K562 (cell line): ENCODE measurements at regions not wholly inside any gene's neighbourhood (a gene's known extent, or its start where the extent isn't known, plus 50 kb on each side); places are given as distances from the start of the nearest gene placed in this dataset.

Experiments used
- ATAC-seq: fragments of 200-7000 bp; cut with Tn5 transposase; 3 replicates; pipeline ENCODE4 v1.9.1; 2020; ENCODE audit warnings: moderate library complexity
- BruUV-seq: library from RNA; stranded (reverse); fragments of 400-500 nt; replicated peaks from 2 replicates; lab custom pipeline; 2021; lab: Mats Ljungman, UMichigan
- CTCF ChIA-PET: fragments of 300-600 bp; formaldehyde crosslinking; extraction: SDS; loops from one replicate; lab custom pipeline; 2021; ENCODE audit warnings: low intra/inter-chr PET ratio; lab: Yijun Ruan, JAX
- POLR2A ChIA-PET: fragments of 300-600, 350-650 bp; sonication (Branson Sonifier 250); formaldehyde crosslinking; extraction: SDS; loops from one replicate; lab custom pipeline; 2021; ENCODE audit warnings: antibody characterized with exemption, inconsistent platforms; lab: Yijun Ruan, JAX
- DNase-seq, 4 experiments: peaks; one replicate each; pipeline versions ENCODE4 v3.0.0 to v3.0.0-alpha.2; 2011 to 2018; ENCODE audit warnings: low spot score in 3 of 4, mixed read lengths in 3 of 4; ENCODE audit errors: extremely low read depth in 1 of 4
- FAIRE-seq: peaks from 2 replicates; lab custom pipeline; 2011; peaks lifted over from hg19 to GRCh38; lab: Jason Lieb, UNC
- H2AFZ ChIP-seq: 2 replicates; pipeline ENCODE4 v1.6.0; 2011; ENCODE audit warnings: low read depth, low read length, control low read depth, inconsistent platforms
- H3K27ac ChIP-seq: fragments of 200-600 bp; 3 replicates; pipeline ENCODE4 v1.8.0; 2011; ENCODE audit warnings: low read depth, mild to moderate bottlenecking, control low read depth, inconsistent platforms, low read length, moderate library complexity, mixed read lengths; ENCODE audit errors: extremely low read depth
- H3K27me3 ChIP-seq, 2 experiments: fragments of 300-600 bp in 1 of 2; 2 replicates in 1 of 2; 3 replicates in 1 of 2; pipeline versions ENCODE4 v1.6.0 to v1.8.0; 2011; ENCODE audit warnings: inconsistent platforms in 2 of 2, low read length in 2 of 2, mild to moderate bottlenecking in 1 of 2, mixed read lengths in 1 of 2, moderate library complexity in 1 of 2; ENCODE audit not compliant: control insufficient read depth in 2 of 2, insufficient read depth in 2 of 2
- H3K36me3 ChIP-seq: fragments of 300-600 bp; 3 replicates; pipeline ENCODE4 v1.8.0; 2011; ENCODE audit warnings: mild to moderate bottlenecking, low read length, inconsistent platforms; ENCODE audit not compliant: control insufficient read depth, insufficient read depth
- H3K4me1 ChIP-seq, 2 experiments: fragments of 200-600 bp in 1 of 2; replicated peaks in 1 of 2; 2 replicates in 1 of 2; 3 replicates in 1 of 2; pipeline versions ENCODE4 v1.5.1 to v1.8.0; 2011; ENCODE audit warnings: inconsistent platforms in 2 of 2, low read length in 2 of 2, mild to moderate bottlenecking in 1 of 2, mixed read lengths in 1 of 2, moderate library complexity in 1 of 2; ENCODE audit not compliant: control insufficient read depth in 2 of 2, insufficient read depth in 2 of 2
- H3K4me2 ChIP-seq: 2 replicates; pipeline ENCODE4 v1.6.1; 2011; ENCODE audit warnings: low read length, control low read depth, inconsistent platforms, mixed read lengths; ENCODE audit not compliant: insufficient read depth
- H3K4me3 ChIP-seq: fragments of 200-600 bp; sonication (generic), shearing (Covaris generic); 2 replicates; pipeline ENCODE4 v1.5.1; 2016; ENCODE audit warnings: control low read depth, inconsistent platforms
- H3K79me2 ChIP-seq: fragments of 200-600 bp; 3 replicates; pipeline ENCODE4 v1.8.0; 2011; ENCODE audit warnings: low read length, inconsistent platforms; ENCODE audit not compliant: control insufficient read depth, insufficient read depth
- H3K9ac ChIP-seq, 2 experiments: 2 replicates each; pipeline versions ENCODE4 v1.6.0 to v1.6.1; 2011; ENCODE audit warnings: low read depth in 2 of 2, low read length in 2 of 2, control low read depth in 1 of 2, inconsistent platforms in 1 of 2, mild to moderate bottlenecking in 1 of 2, mixed read lengths in 1 of 2; ENCODE audit not compliant: insufficient read depth in 1 of 2
- H3K9me1 ChIP-seq: one replicate; pipeline ENCODE4 v1.6.0; 2011; ENCODE audit warnings: inconsistent platforms, mild to moderate bottlenecking, low read length, moderate library complexity; ENCODE audit not compliant: control insufficient read depth, insufficient read depth
- H3K9me3 ChIP-seq: replicated peaks from 2 replicates; pipeline ENCODE4 v1.5.1; 2011; ENCODE audit warnings: low read depth, low read length, inconsistent platforms; ENCODE audit not compliant: control insufficient read depth, insufficient read depth
- H4K20me1 ChIP-seq: replicated peaks from 2 replicates; pipeline ENCODE4 v1.6.1; 2011; ENCODE audit warnings: low read length, inconsistent platforms, mixed read lengths; ENCODE audit not compliant: control insufficient read depth, insufficient read depth
- IRF9 ChIP-seq: fragments of 450-650 bp; IDR thresholded peaks from 2 replicates; pipeline ENCODE4 v1.6.1; 2016; ENCODE audit warnings: missing biosample characterization, missing genetic modification characterization
- ZBTB11 ChIP-seq, 3 experiments: fragments of 200-800 bp in 1 of 3; fragments of 250-450 bp in 1 of 3; fragments of 450-650 bp in 1 of 3; sonication (Bioruptor Pico) in 1 of 3; sonication (Bioruptor generic) in 1 of 3; formaldehyde crosslinking in 1 of 3; IDR thresholded peaks; 2 replicates each; pipeline versions ENCODE4 v1.6.1 to v1.8.0; 2016 to 2022; ENCODE audit warnings: mild to moderate bottlenecking in 2 of 3, missing genetic modification characterization in 2 of 3, missing compliant biosample characterization in 1 of 3, moderate library complexity in 1 of 3
- ZBTB2 ChIP-seq: fragments of 450-650 bp; IDR thresholded peaks from 2 replicates; pipeline ENCODE4 v1.6.1; 2016; ENCODE audit warnings: antibody characterized with exemption
- WGBS: fragments of 100-300 bp; shearing (Covaris generic); methylation state at CpG from one replicate; pipeline ENCODE4 v1.1.6; 2016; ENCODE audit warnings: low coverage, mixed read lengths; ENCODE audit not compliant: insufficient coverage; ENCODE audit errors: missing lambda C conversion rate; 5-methylcytosine and 5-hydroxymethylcytosine counted together
- in situ Hi-C: fragments of 300-500 bp; cut with MboI; formaldehyde crosslinking; loops from 4 replicates; pipeline ENCODE4 v1.15.0; 2018; ENCODE audit warnings: inconsistent platforms, mixed read lengths
- intact Hi-C: fragments of 100-400 bp; cut with micrococcal nuclease; formaldehyde crosslinking; loops from 2 replicates; pipeline ENCODE4 v1.14.2; 2022

- no peaks in the 10 kb centered on the region for H4K20me1 ChIP-seq
- FAIRE-seq, result no peak
- H3K4me3 ChIP-seq, result no peak overlapping the region
- ChIA-PET POLR2A (no interaction called here), CTCF (no interaction called here)
- ATAC-seq, result no peak
- no peak overlapping the region for H3K4me2 ChIP-seq
- TF ChIP-seq IRF9 (tag), result no peak
- no peak for TF ChIP-seq ZBTB2
- 0 out of 6 replicates have a peak, but pooled peaks of 1 of the 3 experiments have one; percentile 58 for TF ChIP-seq ZBTB11 (CRISPR knock-in tag; IDR thresholded peaks at IDR 0.05)
- H3K4me1 ChIP-seq, result no peaks in the 10 kb centered on the region
- H3K9ac ChIP-seq, result no peak overlapping the region
- no peaks in the 10 kb centered on the region for H3K27me3 ChIP-seq
- no peaks in the 10 kb centered on the region for H3K36me3 ChIP-seq
- H2AFZ ChIP-seq, result no peak overlapping the region
- H3K9me3 ChIP-seq, result no peaks in the 10 kb centered on the region
- H3K27ac ChIP-seq, result no peak overlapping the region
- H3K79me2 ChIP-seq, result no peaks in the 10 kb centered on the region
- no peaks in the 10 kb centered on the region for H3K9me1 ChIP-seq
- intact Hi-C loops (no loop called here), in situ Hi-C loops (no loop called here)
- WGBS, result no CpG with 5 or more reads among the region's 1 CpG
- no TSS peak for BruUV-seq
- no peak for DNase-seq
These were observed 397.0 kb downstream of the DOK5 start for GRCh38 chr20:54872440-54872839.
